Activated T-helper 1 cell treated with anti-CD3 and anti-CD28 coated beads, Interleukin-12 subunit alpha, Interleukin-12 subunit beta, Interleukin-2, Interleukin-4 antibody, amounts not matched to agents 30 ng/mL and 10 ng/mL and 1 ng/mL, durations not matched to agents 14 hours and 24 hours and 36 hours (primary cell): ENCODE measurements at regions not wholly inside any gene's neighbourhood (a gene's known extent, or its start where the extent isn't known, plus 50 kb on each side); places are given as distances from the start of the nearest gene placed in this dataset.

Experiments used
- DNase-seq: peaks from one replicate; pipeline ENCODE4 v3.0.0; 2021; ENCODE audit warnings: low spot score
- H3K27ac Mint-ChIP-seq: one replicate; pipeline ENCODE4 v1.8.0; 2021; ENCODE audit warnings: mild to moderate bottlenecking, mixed read lengths
- H3K27me3 Mint-ChIP-seq: one replicate; pipeline ENCODE4 v1.8.0; 2022; ENCODE audit warnings: mild to moderate bottlenecking, moderate library complexity, mixed read lengths; ENCODE audit not compliant: insufficient read depth
- H3K36me3 Mint-ChIP-seq: one replicate; pipeline ENCODE4 v1.8.0; 2021; ENCODE audit warnings: low read depth, mixed read lengths
- H3K4me1 Mint-ChIP-seq: one replicate; pipeline ENCODE4 v1.8.0; 2021; ENCODE audit warnings: low read depth, mixed read lengths
- H3K4me3 Mint-ChIP-seq: one replicate; pipeline ENCODE4 v1.8.0; 2021; ENCODE audit warnings: mild to moderate bottlenecking, moderate library complexity, mixed read lengths
- H3K9me3 Mint-ChIP-seq: one replicate; pipeline ENCODE4 v1.8.0; 2021; ENCODE audit warnings: mixed read lengths
- intact Hi-C: fragments of 100-400 bp; cut with micrococcal nuclease; formaldehyde crosslinking; loops from one replicate; pipeline ENCODE4 v1.15.1; 2024

DNA sequence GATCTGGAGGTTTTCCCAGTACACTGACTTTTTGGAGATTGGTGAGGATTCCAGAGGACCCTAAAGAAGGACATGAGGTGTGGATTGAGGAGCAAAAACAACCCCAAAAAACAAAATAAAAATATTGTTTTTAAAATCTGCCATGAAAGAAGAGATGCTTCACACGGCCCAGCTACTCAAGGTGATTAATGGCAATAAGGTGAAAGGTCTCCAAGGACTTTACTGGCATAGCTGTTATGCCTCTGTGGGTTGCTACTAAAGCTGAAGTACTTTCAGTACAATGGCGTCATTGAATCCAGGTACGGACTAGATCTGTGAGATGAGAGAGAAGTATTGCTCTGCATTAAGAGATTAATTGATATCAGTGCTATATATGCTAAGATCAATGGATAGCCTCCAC is 606.4 kb downstream of the TDRD15 start:
- intact Hi-C loops = no loop called here
- no peaks in the 10 kb centered on the region for H3K27me3 Mint-ChIP-seq
- no peak for DNase-seq
- H3K36me3 Mint-ChIP-seq = no peaks in the 10 kb centered on the region
- no peak overlapping the region for H3K4me3 Mint-ChIP-seq
- H3K27ac Mint-ChIP-seq = no peak overlapping the region
- H3K4me1 Mint-ChIP-seq = no peaks in the 10 kb centered on the region
- peaks cover 5% of the 10 kb centered on the region for H3K9me3 Mint-ChIP-seq

DNA sequence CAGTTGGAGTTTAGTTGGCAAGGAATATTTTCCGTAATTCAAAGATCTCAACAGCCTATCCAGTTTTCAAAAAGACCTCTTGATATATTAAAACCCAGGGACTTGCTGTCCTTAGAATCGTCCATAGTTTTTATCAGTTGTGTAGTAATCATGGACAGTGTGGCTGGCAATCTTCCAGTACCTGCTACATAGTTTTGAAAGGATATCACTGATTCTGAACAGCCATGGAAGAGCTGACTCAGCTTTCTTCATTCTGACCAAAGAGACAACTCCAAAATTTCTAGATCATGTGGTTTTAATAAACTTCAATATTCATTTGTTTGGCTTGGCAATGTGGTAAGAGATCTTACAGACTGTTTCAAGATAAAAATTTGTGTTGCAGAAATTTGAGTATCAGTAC is 616.7 kb downstream of the TDRD15 start:
- H3K27ac Mint-ChIP-seq = no peak overlapping the region
- no peaks in the 10 kb centered on the region for H3K4me1 Mint-ChIP-seq
- H3K9me3 Mint-ChIP-seq = peaks cover 5% of the 10 kb centered on the region
- H3K4me3 Mint-ChIP-seq = no peak overlapping the region
- intact Hi-C loops = no loop called here
- H3K27me3 Mint-ChIP-seq = no peaks in the 10 kb centered on the region
- H3K36me3 Mint-ChIP-seq = no peaks in the 10 kb centered on the region
- no peak for DNase-seq

DNA sequence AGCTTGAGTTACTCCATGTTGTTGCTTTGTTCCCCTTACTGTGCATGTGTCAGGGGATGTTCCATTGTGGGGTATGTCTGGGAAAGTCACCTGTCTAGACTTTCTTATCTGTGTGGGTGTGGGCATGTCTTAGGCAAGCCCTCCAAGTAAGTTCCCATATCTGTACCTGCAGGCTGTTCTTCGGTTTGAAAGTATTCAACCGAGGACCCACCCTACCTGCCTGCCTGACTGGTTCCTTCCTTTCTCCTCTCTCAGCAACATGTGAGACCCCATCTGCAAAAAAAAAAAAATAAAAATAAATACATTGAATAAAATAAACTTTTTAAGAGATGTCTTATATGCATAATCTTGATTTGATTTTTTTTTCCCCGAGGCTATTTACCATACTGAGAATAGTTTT is 622.7 kb downstream of the TDRD15 start:
- no peak for DNase-seq
- Mint-ChIP-seq H3K27me3 (no peaks in the 10 kb centered on the region), H3K4me3 (no peak overlapping the region), H3K4me1 (no peaks in the 10 kb centered on the region), H3K36me3 (no peaks in the 10 kb centered on the region), H3K9me3 (peaks cover 12% of the 10 kb centered on the region), H3K27ac (no peak overlapping the region)
- intact Hi-C loops = no loop called here

DNA sequence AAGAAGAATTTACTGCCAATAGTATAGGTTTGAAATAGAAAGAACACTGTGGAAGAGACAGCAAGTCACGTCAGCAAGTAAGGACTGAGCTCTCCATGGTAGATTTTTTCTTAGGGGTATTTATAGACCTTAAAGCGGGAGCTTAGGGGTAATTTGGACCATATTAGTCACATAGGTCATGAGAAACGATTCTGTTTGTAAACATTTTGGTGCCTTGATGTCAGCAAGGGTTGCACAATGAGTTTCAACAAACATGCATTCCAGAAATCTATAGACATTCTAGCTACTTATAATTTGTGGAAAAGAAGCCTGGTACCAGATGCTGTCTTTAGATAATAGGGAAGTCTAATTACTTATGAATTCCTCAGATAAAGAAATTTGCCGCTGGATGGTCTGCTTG is 624.7 kb downstream of the TDRD15 start:
- no peak overlapping the region for H3K4me3 Mint-ChIP-seq
- H3K36me3 Mint-ChIP-seq = no peaks in the 10 kb centered on the region
- DNase-seq = no peak
- H3K4me1 Mint-ChIP-seq = no peaks in the 10 kb centered on the region
- no peak overlapping the region for H3K27ac Mint-ChIP-seq
- no peaks in the 10 kb centered on the region for H3K27me3 Mint-ChIP-seq
- intact Hi-C loops = no loop called here
- H3K9me3 Mint-ChIP-seq = peaks cover 11% of the 10 kb centered on the region

DNA sequence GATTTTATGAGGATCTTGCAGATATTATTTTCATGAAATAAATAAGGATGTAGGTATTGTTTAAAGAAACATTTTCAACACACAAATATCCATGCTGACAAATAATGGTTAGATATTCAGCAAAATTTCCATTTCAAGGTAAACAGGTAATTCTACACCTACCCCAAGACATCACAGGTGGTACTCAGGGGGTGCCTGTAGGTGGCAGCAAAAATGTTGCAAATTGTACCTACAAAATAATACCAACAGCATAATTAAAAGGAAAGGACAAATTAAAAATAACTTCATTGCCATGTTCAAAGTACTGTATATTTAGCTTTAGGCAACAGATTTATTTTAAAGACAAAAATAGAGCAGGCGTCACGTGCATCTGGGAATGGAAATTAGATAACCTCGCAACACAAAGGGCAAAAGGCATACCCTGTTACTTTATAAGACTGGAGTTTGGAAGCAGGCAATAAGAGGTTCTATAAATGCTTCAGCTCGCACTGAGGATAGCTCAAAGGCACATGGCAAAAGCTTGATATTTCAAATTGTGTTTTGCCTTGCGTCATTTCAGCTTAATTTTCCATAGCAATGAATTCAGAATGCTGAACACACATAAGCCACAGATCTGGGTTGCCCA is 630.5 kb downstream of the TDRD15 start:
- intact Hi-C loops = no loop called here
- H3K27ac Mint-ChIP-seq = no peak overlapping the region
- no peaks in the 10 kb centered on the region for H3K4me1 Mint-ChIP-seq
- DNase-seq = no peak
- H3K4me3 Mint-ChIP-seq = no peak overlapping the region
- H3K9me3 Mint-ChIP-seq = peaks cover under 1% of the 10 kb centered on the region
- no peaks in the 10 kb centered on the region for H3K27me3 Mint-ChIP-seq
- no peaks in the 10 kb centered on the region for H3K36me3 Mint-ChIP-seq

DNA sequence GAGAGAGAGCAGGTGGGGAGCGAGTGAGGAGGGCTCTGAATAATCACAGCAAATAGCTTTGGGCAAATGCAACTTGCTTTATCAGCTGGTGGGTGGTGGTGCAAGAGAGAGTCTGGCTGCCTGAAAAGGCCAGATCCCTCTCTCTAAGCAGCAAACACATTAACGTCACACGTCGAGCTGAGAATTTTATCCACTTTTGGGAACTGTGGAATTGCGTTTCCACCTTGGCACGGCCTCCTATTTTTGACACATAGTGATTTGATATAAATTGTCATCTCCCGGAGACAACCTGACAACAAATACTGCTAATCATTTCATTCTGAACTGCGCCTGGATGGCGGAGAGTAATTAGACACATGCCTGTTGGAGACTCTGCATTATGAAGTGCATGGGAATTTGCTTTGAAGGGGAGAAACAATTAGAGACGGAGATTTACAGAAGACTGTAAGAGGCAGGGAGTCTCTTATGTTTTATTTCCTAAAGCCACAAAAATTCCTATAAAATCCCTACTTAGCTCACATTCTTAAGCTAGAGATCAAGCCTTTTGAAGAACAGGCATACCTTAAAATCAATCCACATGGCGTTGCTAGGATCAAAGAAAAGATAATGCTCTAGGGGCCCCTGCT is 634.1 kb downstream of the TDRD15 start:
- intact Hi-C loops = no loop called here
- no peaks in the 10 kb centered on the region for H3K27me3 Mint-ChIP-seq
- no peak for DNase-seq

DNA sequence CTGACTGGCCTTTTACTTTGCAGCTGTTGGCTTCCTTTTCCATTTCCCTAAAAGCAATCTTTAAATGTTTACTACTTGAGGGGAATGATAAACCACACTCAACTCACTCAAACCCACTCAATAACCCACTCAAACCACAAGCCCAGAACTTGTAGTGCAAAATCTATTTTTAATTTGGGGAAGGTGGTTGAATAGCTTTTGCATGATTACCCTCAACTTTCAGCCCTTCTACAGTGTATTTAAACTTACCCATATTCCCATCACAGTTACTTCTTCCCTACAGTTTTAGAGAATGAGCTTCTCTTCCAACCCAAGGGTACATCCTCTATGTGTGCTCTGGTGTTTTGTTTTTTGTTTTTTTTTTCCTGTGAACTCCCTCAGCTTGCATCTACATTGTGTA is 636.1 kb downstream of the TDRD15 start:
- Mint-ChIP-seq H3K27me3 (no peaks in the 10 kb centered on the region), H3K9me3 (peaks cover 6% of the 10 kb centered on the region), H3K4me3 (no peak overlapping the region), H3K36me3 (no peaks in the 10 kb centered on the region), H3K27ac (no peak overlapping the region), H3K4me1 (no peaks in the 10 kb centered on the region)
- DNase-seq = no peak
- intact Hi-C loops = no loop called here

More for the DNA sequence above, 634.1 kb downstream of the TDRD15 start:
- H3K27ac Mint-ChIP-seq = no peak overlapping the region
- H3K4me3 Mint-ChIP-seq = no peak overlapping the region
- no peaks in the 10 kb centered on the region for H3K36me3 Mint-ChIP-seq
- no peaks in the 10 kb centered on the region for H3K4me1 Mint-ChIP-seq
- H3K9me3 Mint-ChIP-seq = peaks cover 6% of the 10 kb centered on the region

DNA sequence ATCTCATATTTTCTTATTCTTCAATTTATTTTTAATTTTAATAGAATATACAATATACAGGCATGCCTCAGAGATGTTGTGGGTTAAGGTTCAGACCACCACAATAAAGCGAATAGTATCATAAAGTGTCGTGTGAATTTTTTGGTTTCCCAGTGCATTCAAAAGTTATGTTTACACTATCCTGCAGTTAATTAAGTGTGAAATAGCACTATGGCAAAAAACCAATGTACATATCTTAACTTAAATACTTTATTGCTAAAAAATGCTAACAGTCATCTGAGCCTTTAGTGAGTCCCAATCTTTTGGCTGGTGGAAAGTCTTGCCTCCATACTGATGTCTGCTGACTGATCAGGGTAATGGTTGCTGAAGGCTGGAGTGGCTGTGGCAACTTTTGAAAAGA is 637.6 kb downstream of the TDRD15 start:
- intact Hi-C loops = no loop called here
- DNase-seq = no peak
- Mint-ChIP-seq H3K36me3 (no peaks in the 10 kb centered on the region), H3K4me3 (no peak overlapping the region), H3K27ac (no peak overlapping the region), H3K4me1 (no peaks in the 10 kb centered on the region), H3K27me3 (no peaks in the 10 kb centered on the region), H3K9me3 (peaks cover 6% of the 10 kb centered on the region)

DNA sequence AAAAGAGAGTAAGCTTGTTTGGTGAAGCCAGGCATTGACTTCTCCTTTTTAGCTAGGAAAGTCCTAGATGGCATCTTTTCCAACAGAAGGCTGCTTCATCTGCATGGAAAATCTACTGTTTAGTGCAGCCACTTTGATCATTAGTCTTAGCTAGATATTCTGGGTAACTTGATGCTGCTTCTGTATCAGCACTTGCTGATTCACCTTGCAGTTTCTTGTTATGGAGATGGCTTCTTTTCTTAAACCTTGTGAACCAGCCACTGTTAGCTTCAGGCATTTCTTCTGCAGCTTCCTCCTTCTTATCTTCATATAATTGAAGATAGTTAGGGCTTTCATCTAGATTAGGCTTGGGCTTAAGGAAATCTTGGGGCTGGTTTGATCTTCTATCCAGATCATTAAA is 639.7 kb downstream of the TDRD15 start:
- H3K27ac Mint-ChIP-seq = no peak overlapping the region
- intact Hi-C loops = no loop called here
- no peaks in the 10 kb centered on the region for H3K36me3 Mint-ChIP-seq
- DNase-seq = no peak
- no peaks in the 10 kb centered on the region for H3K27me3 Mint-ChIP-seq
- H3K4me1 Mint-ChIP-seq = no peaks in the 10 kb centered on the region
- no peak overlapping the region for H3K4me3 Mint-ChIP-seq
- peaks cover 6% of the 10 kb centered on the region for H3K9me3 Mint-ChIP-seq

DNA sequence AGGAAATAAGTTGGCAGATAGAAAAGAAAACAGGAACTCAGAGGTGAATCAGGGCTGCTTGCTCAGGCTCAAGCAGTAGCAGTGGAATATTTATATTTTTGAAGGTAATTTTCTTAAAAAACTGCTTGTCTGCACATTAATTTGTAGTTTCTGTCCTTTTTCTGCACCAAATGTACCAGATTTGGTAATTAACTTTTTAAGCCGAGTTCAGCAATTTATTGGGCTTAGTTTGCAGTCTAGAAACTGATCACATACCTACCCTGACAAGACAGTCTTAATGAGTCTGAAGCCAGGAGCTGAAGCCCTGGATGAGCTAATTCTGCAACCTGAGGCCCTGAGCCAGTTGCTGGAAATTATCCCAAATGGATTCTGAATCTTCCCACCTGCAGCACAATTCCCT is 647.0 kb downstream of the TDRD15 start:
- Mint-ChIP-seq H3K27me3 (no peaks in the 10 kb centered on the region), H3K36me3 (no peaks in the 10 kb centered on the region), H3K4me1 (no peaks in the 10 kb centered on the region), H3K9me3 (no peaks in the 10 kb centered on the region), H3K27ac (no peak overlapping the region), H3K4me3 (no peak overlapping the region)
- no peak for DNase-seq
- intact Hi-C loops = no loop called here

DNA sequence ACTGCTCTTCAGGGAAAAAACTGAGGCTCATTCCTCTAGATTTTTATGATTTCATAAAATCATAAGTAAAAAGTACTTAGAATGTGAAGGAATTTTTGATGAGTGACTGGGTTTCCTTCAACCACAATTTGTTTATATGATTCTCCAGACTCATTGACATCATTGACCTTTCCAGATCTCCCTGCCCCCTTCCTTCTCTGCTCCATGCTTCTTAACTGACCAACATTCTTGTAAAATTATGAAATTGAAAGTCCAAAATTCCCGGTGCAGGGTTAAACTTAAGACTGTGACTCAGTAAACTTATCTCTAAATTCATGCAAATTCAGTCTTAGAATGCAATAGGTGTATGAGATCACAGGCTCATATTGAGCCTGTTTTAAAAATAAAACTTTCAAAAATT is 648.9 kb downstream of the TDRD15 start:
- no peak for DNase-seq
- no peaks in the 10 kb centered on the region for H3K4me1 Mint-ChIP-seq
- intact Hi-C loops = no loop called here
- H3K9me3 Mint-ChIP-seq = no peaks in the 10 kb centered on the region
- no peak overlapping the region for H3K27ac Mint-ChIP-seq
- H3K27me3 Mint-ChIP-seq = no peaks in the 10 kb centered on the region
- H3K36me3 Mint-ChIP-seq = no peaks in the 10 kb centered on the region
- H3K4me3 Mint-ChIP-seq = no peak overlapping the region

DNA sequence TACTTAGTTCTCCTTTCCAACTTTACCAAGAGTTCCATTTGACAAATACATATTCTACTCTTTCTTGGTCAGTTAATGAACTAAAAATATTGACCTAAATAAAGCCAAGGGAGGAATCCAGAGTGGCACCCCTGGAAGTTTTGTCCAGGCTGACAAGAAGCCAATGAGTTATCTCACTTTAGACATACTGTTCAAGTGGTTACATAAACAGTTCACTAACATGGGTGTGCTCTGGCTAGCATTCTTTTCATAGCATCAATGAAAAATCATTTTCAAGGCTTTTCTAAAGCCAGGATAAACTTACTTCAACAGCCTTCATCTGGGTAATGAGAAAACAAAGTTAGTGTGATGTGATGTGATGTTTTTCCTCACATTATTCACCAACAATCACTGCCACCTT is 649.4 kb downstream of the TDRD15 start:
- intact Hi-C loops = no loop called here
- Mint-ChIP-seq H3K4me1 (no peaks in the 10 kb centered on the region), H3K36me3 (no peaks in the 10 kb centered on the region), H3K27ac (no peak overlapping the region), H3K4me3 (no peak overlapping the region), H3K9me3 (no peaks in the 10 kb centered on the region), H3K27me3 (no peaks in the 10 kb centered on the region)
- DNase-seq = no peak

DNA sequence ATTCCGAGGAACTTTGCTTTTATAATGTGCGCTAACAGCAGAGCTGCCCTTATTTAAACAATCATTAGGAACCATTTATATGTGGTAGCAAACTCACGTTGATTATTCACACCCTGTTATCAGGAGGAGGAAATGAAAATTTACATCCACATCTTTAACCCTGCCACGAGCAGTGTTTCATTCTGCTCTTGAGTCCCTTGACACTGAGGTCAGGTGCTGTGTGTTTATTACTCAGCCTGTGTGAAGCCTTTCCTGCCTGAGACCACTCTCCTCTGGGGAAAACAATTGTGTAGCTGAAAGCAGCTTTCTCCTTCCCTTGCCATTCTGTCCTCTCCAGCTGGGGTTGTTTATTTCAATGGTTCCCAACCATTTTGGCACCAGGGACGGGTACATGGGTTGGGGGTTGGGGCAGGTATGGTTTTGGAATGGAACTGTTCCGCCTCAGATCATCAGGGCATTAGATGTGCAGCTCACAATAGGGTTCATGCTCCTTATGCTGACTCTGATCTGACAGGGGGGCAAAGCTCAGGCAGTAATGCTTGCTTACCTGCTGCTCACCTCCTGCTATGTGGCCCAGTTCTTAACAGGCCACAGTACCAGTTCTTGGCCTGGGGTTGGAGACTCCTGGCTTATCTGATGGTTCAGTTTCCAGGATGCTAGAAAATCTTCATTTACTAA is 651.1 kb downstream of the TDRD15 start:
- H3K27me3 Mint-ChIP-seq = no peaks in the 10 kb centered on the region
- intact Hi-C loops = no loop called here
- no peaks in the 10 kb centered on the region for H3K36me3 Mint-ChIP-seq
- H3K27ac Mint-ChIP-seq = no peak overlapping the region
- H3K9me3 Mint-ChIP-seq = no peaks in the 10 kb centered on the region
- no peaks in the 10 kb centered on the region for H3K4me1 Mint-ChIP-seq
- no peak for DNase-seq
- no peak overlapping the region for H3K4me3 Mint-ChIP-seq
